ENCODE measurements at regions not wholly inside any gene's neighbourhood (a gene's known extent, or its start where the extent isn't known, plus 50 kb on each side); places are given as distances from the start of the nearest gene placed in this dataset.

GRCh38 chr10:77712207-77712606, 74.6 kb upstream of the KCNMA1 start:
- TF ChIP-seq CTCF (IDR thresholded peaks at IDR 0.05) = no peak
- TF ChIP-seq EZH2 (IDR thresholded peaks at IDR 0.05; ENCODE audit: borderline replicate concordance, insufficient read depth, low read depth, low read length, poor library complexity, severe bottlenecking) = no peak
